OCI-LY1 (cell line): ENCODE measurements at regions not wholly inside any gene's neighbourhood (a gene's known extent, or its start where the extent isn't known, plus 50 kb on each side); places are given as distances from the start of the nearest gene placed in this dataset.

Experiments used
- H2AFZ ChIP-seq: fragments of 200-600 bp; sonication (generic), shearing (Covaris generic); 2 replicates; pipeline ENCODE4 v1.6.0; 2014; ENCODE audit warnings: antibody characterized with exemption, mild to moderate bottlenecking, low read length
- H3F3A ChIP-seq: fragments of 200-600 bp; sonication (generic), shearing (Covaris generic); 2 replicates; pipeline ENCODE4 v1.6.0; 2014; ENCODE audit warnings: mild to moderate bottlenecking, antibody characterized with exemption, low read length, moderate library complexity; ENCODE audit not compliant: insufficient read depth
- H3K27ac ChIP-seq: fragments of 200-600 bp; sonication (generic); 2 replicates; pipeline ENCODE4 v1.5.1; 2014; ENCODE audit warnings: low read length, mixed run types, mild to moderate bottlenecking, low read depth; ENCODE audit not compliant: poor library complexity, severe bottlenecking
- H3K27me3 ChIP-seq: fragments of 200-600 bp; sonication (generic); 2 replicates; pipeline ENCODE4 v1.6.0; 2014; ENCODE audit warnings: antibody characterized with exemption, mild to moderate bottlenecking, low read length, moderate library complexity; ENCODE audit not compliant: insufficient read depth
- H3K36me3 ChIP-seq: fragments of 200-600 bp; sonication (generic); 2 replicates; pipeline ENCODE4 v1.6.1; 2014; ENCODE audit warnings: mild to moderate bottlenecking, antibody characterized with exemption, low read length, moderate library complexity, mixed read lengths; ENCODE audit not compliant: insufficient read depth
- H3K4me1 ChIP-seq: fragments of 200-600 bp; sonication (generic); 2 replicates; pipeline ENCODE4 v1.5.1; 2014; ENCODE audit warnings: mild to moderate bottlenecking, low read length, moderate library complexity; ENCODE audit not compliant: insufficient read depth, severe bottlenecking
- H3K4me2 ChIP-seq: fragments of 200-600 bp; sonication (generic), shearing (Covaris generic); 2 replicates; pipeline ENCODE4 v1.6.1; 2014; ENCODE audit warnings: low read length
- H3K4me3 ChIP-seq: fragments of 200-600 bp; sonication (generic); 2 replicates; pipeline ENCODE4 v1.5.1; 2014; ENCODE audit warnings: low read length, low read depth, mild to moderate bottlenecking, mixed read lengths; ENCODE audit not compliant: poor library complexity, severe bottlenecking
- H3K79me2 ChIP-seq: fragments of 200-600 bp; shearing (Covaris generic); 2 replicates; pipeline ENCODE4 v1.6.1; 2016; ENCODE audit warnings: mixed run types, low read length, mixed read lengths; ENCODE audit not compliant: insufficient read depth
- H3K9ac ChIP-seq: fragments of 200-600 bp; sonication (generic), shearing (Covaris generic); 2 replicates; pipeline ENCODE4 v1.6.1; 2014; ENCODE audit warnings: mild to moderate bottlenecking, low read length, mixed read lengths
- H3K9me2 ChIP-seq: fragments of 200-600 bp; sonication (generic), shearing (Covaris generic); 2 replicates; pipeline ENCODE4 v1.6.1; 2014; ENCODE audit warnings: low read depth, mild to moderate bottlenecking, low read length, mixed read lengths
- H3K9me3 ChIP-seq: fragments of 200-600 bp; shearing (Covaris generic); 2 replicates; pipeline ENCODE4 v1.6.1; 2014; ENCODE audit warnings: low read length, mixed read lengths
- H4K20me1 ChIP-seq: fragments of 200-600 bp; sonication (generic), shearing (Covaris generic); 2 replicates; pipeline ENCODE4 v1.6.0; 2016; ENCODE audit warnings: mild to moderate bottlenecking, low read length; ENCODE audit not compliant: insufficient read depth
- CTCF ChIP-seq: fragments of 200-600 bp; sonication (generic), shearing (Covaris generic); IDR thresholded peaks from 2 replicates; pipeline ENCODE4 v1.5.1; 2017; ENCODE audit warnings: mild to moderate bottlenecking, antibody characterized with exemption, low read length, moderate library complexity, mixed read lengths
- EZH2 ChIP-seq: fragments of 200-600 bp; sonication (generic), shearing (Covaris generic); IDR thresholded peaks from 2 replicates; pipeline ENCODE4 v1.8.0; 2017; ENCODE audit warnings: borderline replicate concordance, mixed run types, mild to moderate bottlenecking, antibody characterized with exemption, low read length, moderate library complexity, mixed read lengths

DNA sequence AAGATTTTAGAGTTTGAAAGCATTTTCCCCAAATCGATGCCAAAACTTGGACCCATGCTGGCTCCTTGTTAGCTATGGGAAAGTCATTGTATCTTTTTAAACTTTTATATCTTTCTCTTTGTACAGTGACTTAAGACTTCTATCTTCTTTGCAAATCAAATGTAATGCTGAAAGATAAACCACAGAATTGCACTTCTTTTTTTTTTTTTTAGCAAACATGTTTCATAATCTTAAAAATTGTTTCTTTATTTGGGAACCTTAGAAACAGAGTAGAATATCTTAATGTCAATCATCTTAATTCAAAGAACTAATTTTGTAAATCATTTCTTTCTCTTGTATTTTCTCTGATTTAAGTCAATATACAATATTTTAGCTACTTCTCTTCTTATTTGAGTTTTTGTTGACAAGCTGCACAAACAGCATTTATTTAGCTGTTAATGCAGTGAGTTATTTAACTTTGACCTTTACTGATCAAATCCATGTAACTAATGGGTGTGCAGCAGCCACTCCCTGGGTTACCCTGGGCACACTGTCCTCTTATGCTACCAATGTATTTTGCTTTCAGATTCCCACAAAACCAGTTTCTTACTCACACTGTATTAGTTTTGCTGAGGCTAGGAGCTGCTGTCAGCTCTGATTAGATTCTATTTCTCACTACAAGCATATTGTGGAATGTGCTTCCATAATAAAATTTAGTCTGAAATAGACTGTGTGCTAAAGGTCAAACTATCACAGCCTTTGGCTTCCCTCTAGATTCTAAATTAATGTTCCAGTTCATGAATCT is 279.6 kb downstream of the ADGB start:
- H3K4me3 ChIP-seq: no peak overlapping the region
- H3K9me2 ChIP-seq: no peaks in the 10 kb centered on the region
- no peaks in the 10 kb centered on the region for H3K36me3 ChIP-seq
- H4K20me1 ChIP-seq: no peaks in the 10 kb centered on the region
- no peaks in the 10 kb centered on the region for H3K9me3 ChIP-seq
- H2AFZ ChIP-seq: no peak overlapping the region
- no peak overlapping the region for H3K27ac ChIP-seq
- H3K4me2 ChIP-seq: no peak overlapping the region
- 0 out of 2 replicates have a peak, but pooled peaks cover 2% of the 10 kb centered on the region for H3K27me3 ChIP-seq
- no peaks in the 10 kb centered on the region for H3F3A ChIP-seq
- no peak for TF ChIP-seq EZH2
- TF ChIP-seq CTCF: no peak
- peaks cover 8% of the 10 kb centered on the region for H3K4me1 ChIP-seq
- H3K79me2 ChIP-seq: no peaks in the 10 kb centered on the region
- no peak overlapping the region for H3K9ac ChIP-seq

- Histone ChIP-seq H3K27ac (no peak overlapping the region), H3K36me3 (no peaks in the 10 kb centered on the region), H3K9me2 (no peaks in the 10 kb centered on the region), H3K4me3 (no peak overlapping the region), H4K20me1 (no peaks in the 10 kb centered on the region), H3K9me3 (no peaks in the 10 kb centered on the region), H3K79me2 (no peaks in the 10 kb centered on the region), H3K4me2 (no peak overlapping the region), H3K9ac (no peak overlapping the region), H3F3A (no peaks in the 10 kb centered on the region), H2AFZ (no peak overlapping the region), H3K4me1 (peaks cover 8% of the 10 kb centered on the region), H3K27me3 (0 out of 2 replicates have a peak, but pooled peaks cover 2% of the 10 kb centered on the region)
- no peak for TF ChIP-seq EZH2
- no peak for TF ChIP-seq CTCF
Measured at GRCh38 chr6:146878952-146879340, 280.2 kb downstream of the ADGB start.

GRCh38 chr6:146879406-146880117 is 280.8 kb downstream of the ADGB start:
- no peak overlapping the region for H3K4me2 ChIP-seq
- no peak overlapping the region for H3K4me3 ChIP-seq
- no peak overlapping the region for H3K27ac ChIP-seq
- H3K9me3 ChIP-seq: no peaks in the 10 kb centered on the region
- no peak overlapping the region for H3K9ac ChIP-seq
- H3K27me3 ChIP-seq: 0 out of 2 replicates have a peak, but pooled peaks cover 2% of the 10 kb centered on the region
- H3K36me3 ChIP-seq: no peaks in the 10 kb centered on the region
- H3K79me2 ChIP-seq: no peaks in the 10 kb centered on the region
- no peak overlapping the region for H2AFZ ChIP-seq
- H3K4me1 ChIP-seq: peaks cover 8% of the 10 kb centered on the region
- TF ChIP-seq CTCF (no peak), EZH2 (no peak)
- no peaks in the 10 kb centered on the region for H4K20me1 ChIP-seq
- no peaks in the 10 kb centered on the region for H3F3A ChIP-seq
- H3K9me2 ChIP-seq: no peaks in the 10 kb centered on the region
